ENCODE measurements at regions not wholly inside any gene's neighbourhood (a gene's known extent, or its start where the extent isn't known, plus 50 kb on each side); places are given as distances from the start of the nearest gene placed in this dataset.
A peak's percentile ranks its signal among the peaks of the same experiment; 100 is the strongest.

DNA sequence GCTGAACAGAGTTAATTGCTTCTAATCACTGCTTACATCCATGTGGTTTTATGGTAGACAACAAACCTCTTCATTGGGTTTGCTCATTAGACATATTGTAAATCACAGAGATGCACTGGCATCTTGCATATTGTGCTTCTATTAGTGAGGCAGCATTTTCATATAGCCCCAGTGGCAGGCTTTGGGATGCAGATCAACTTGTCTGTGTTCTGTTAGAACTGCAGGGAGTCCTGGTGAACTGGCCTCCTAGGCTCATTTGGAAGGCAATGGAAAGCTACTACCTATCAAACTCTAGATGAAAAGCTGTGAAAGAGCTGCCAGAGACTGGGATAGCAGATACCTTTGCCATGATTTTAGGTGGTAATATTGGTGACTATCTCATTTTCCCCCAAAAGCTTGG, 108.8 kb downstream of the NAA11 start:
- no peak overlapping the region for H3K4me3 ChIP-seq
- intact Hi-C loops (cut with DNase I, micrococcal nuclease) = no loop called here
- H3K4me1 ChIP-seq (ENCODE audit: low read depth) = no peaks in the 10 kb centered on the region
- H3K36me3 ChIP-seq (ENCODE audit: low read depth) = no peaks in the 10 kb centered on the region
- TF ChIP-seq CTCF (IDR thresholded peaks at IDR 0.05) = no peak
- ATAC-seq (no peak), DNase-seq (no peak)
- H3K9me3 ChIP-seq = no peaks in the 10 kb centered on the region

DNA sequence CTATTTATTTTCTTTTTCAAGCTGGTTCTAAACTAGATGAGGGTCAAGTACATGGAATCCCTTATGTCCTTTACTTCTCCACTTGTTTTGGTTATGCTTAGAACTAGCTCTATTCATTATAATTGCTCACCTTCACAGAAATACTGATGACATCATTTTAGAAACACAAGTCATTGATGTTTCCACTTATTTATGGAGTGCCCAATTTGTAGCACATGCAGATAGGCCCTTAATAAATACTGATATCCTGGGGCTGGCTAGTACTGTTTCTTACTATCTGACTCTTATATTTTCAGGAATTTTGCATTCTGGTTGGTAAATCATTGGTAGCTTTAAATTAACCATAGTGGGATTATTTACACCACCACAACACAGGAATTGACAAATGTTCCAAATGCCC, 112.2 kb downstream of the NAA11 start:
- no peaks in the 10 kb centered on the region for H3K9me3 ChIP-seq
- peaks cover 18% of the 10 kb centered on the region for H3K4me1 ChIP-seq (ENCODE audit: low read depth)
- ATAC-seq (no peak), DNase-seq (no peak)
- intact Hi-C loops (cut with DNase I, micrococcal nuclease) = no loop called here
- TF ChIP-seq CTCF (IDR thresholded peaks at IDR 0.05) = no peak
- H3K36me3 ChIP-seq (ENCODE audit: low read depth) = no peaks in the 10 kb centered on the region
- H3K4me3 ChIP-seq = no peak overlapping the region

DNA sequence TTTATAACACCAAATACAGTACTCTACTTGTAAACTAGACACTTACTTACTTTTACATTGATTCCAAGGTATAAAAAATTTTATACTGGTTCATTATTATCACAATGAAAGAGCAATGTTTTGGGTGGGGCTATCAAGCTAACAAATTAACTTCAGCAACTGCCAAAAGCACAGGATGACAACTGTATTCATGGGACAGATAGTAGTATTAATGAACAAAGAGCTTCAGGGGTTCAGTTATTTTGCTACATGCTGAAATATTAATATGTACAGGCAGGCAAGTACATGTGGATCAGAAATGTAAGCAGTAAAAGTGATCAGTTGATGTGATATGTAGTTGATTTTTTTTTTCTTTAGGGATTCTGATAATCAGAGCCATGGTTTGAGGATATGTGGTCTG, 112.9 kb downstream of the NAA11 start:
- intact Hi-C loops (cut with DNase I, micrococcal nuclease) = no loop called here
- no peak for TF ChIP-seq CTCF (IDR thresholded peaks at IDR 0.05)
- H3K9me3 ChIP-seq = no peaks in the 10 kb centered on the region
- H3K4me1 ChIP-seq (ENCODE audit: low read depth) = peaks cover 18% of the 10 kb centered on the region
- H3K36me3 ChIP-seq (ENCODE audit: low read depth) = no peaks in the 10 kb centered on the region
- no peak for ATAC-seq
- H3K4me3 ChIP-seq = no peak overlapping the region
- DNase-seq = no peak

GRCh38 chr4:79212311-79212710, 113.5 kb downstream of the NAA11 start:
- Histone ChIP-seq H3K36me3 (ENCODE audit: low read depth) (no peaks in the 10 kb centered on the region), H3K4me1 (ENCODE audit: low read depth) (peaks cover 18% of the 10 kb centered on the region), H3K4me3 (no peak overlapping the region), H3K9me3 (peaks cover under 1% of the 10 kb centered on the region)
- DNase-seq (no peak), ATAC-seq (no peak)
- intact Hi-C loops (cut with DNase I, micrococcal nuclease) = no loop called here
- no peak for TF ChIP-seq CTCF (IDR thresholded peaks at IDR 0.05)

- TF ChIP-seq CTCF (IDR thresholded peaks at IDR 0.05) = no peak
- Histone ChIP-seq H3K36me3 (ENCODE audit: low read depth) (no peaks in the 10 kb centered on the region), H3K4me3 (no peak overlapping the region), H3K4me1 (ENCODE audit: low read depth) (peaks cover 18% of the 10 kb centered on the region), H3K9me3 (peaks cover 3% of the 10 kb centered on the region)
- intact Hi-C loops (cut with DNase I, micrococcal nuclease) = no loop called here
- DNase-seq = peak in 2 of 3 donors; percentile 29 to 34
- peak; percentile 25 for ATAC-seq
Measured at GRCh38 chr4:79211490-79211889, 114.4 kb downstream of the NAA11 start.

DNA sequence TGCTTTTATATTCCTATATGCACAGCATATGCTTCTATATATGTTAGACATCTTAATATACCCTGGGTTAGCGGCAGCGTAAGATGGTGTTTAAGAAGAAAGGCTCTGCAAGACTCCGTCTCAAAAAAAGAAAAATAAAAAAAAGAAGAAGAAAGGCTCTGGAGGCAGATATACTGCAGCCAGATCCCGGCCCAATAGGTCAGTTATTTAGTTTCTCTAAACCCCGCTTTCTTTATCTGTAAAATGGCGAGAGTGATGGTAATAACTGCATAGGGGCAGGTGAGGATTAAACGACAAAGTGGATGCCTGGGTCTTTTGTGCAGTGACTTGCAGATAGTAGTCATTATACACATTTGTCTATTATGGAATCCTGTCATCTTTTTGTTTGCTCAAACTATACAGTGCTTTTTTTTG, 115.2 kb downstream of the NAA11 start:
- H3K9me3 ChIP-seq = peaks cover 3% of the 10 kb centered on the region
- no peaks in the 10 kb centered on the region for H3K36me3 ChIP-seq (ENCODE audit: low read depth)
- no peak for TF ChIP-seq CTCF (IDR thresholded peaks at IDR 0.05)
- DNase-seq = no peak
- no peak for ATAC-seq
- peaks cover 18% of the 10 kb centered on the region for H3K4me1 ChIP-seq (ENCODE audit: low read depth)
- intact Hi-C loops (cut with DNase I, micrococcal nuclease) = no loop called here
- no peak overlapping the region for H3K4me3 ChIP-seq

Measured in mucosa of descending colon (tissue), 3 donors.